ENCODE measurements at regions not wholly inside any gene's neighbourhood (a gene's known extent, or its start where the extent isn't known, plus 50 kb on each side); places are given as distances from the start of the nearest gene placed in this dataset.
A peak's percentile ranks its signal among the peaks of the same experiment; 100 is the strongest.

GRCh38 chr1:55483523-55483922, 268.4 kb upstream of the USP24 start:
- TF ChIP-seq CTCF (IDR thresholded peaks at IDR 0.05; ENCODE audit: extremely low read depth, missing control alignments) = no peak
- DNase-seq (ENCODE audit: low spot score) = no peak

GRCh38 chr1:55481634-55482033, 266.5 kb upstream of the USP24 start:
- DNase-seq (ENCODE audit: low spot score) = no peak
- TF ChIP-seq CTCF (IDR thresholded peaks at IDR 0.05; ENCODE audit: extremely low read depth, missing control alignments) = no peak

GRCh38 chr1:55480029-55480795, 265.0 kb upstream of the USP24 start:
- DNase-seq (ENCODE audit: low spot score) = no peak
- no peak for TF ChIP-seq CTCF (IDR thresholded peaks at IDR 0.05; ENCODE audit: extremely low read depth, missing control alignments)

GRCh38 chr1:55478742-55479141, 263.6 kb upstream of the USP24 start:
- peak; percentile 20 for DNase-seq (ENCODE audit: low spot score)

GRCh38 chr1:55477953-55478352, 262.8 kb upstream of the USP24 start:
- no peak for DNase-seq (ENCODE audit: low spot score)
- no peak for TF ChIP-seq CTCF (IDR thresholded peaks at IDR 0.05; ENCODE audit: extremely low read depth, missing control alignments)

More at GRCh38 chr1:55478742-55479141, 263.6 kb upstream of the USP24 start:
- TF ChIP-seq CTCF (IDR thresholded peaks at IDR 0.05; ENCODE audit: extremely low read depth, missing control alignments) = no peak

- TF ChIP-seq CTCF (IDR thresholded peaks at IDR 0.05; ENCODE audit: extremely low read depth, missing control alignments) = no peak
Measured at GRCh38 chr1:55476445-55477015, 261.4 kb upstream of the USP24 start.

GRCh38 chr1:55474168-55474786, 259.1 kb upstream of the USP24 start:
- TF ChIP-seq CTCF (IDR thresholded peaks at IDR 0.05; ENCODE audit: extremely low read depth, missing control alignments) = no peak
- DNase-seq (ENCODE audit: low spot score) = no peak

More at GRCh38 chr1:55476445-55477015, 261.4 kb upstream of the USP24 start:
- DNase-seq (ENCODE audit: low spot score) = no peak

All from GM20000 (cell line).